ACHN (cell line): ENCODE measurements at regions not wholly inside any gene's neighbourhood (a gene's known extent, or its start where the extent isn't known, plus 50 kb on each side); places are given as distances from the start of the nearest gene placed in this dataset.
"Not testable (repeated sequence)": the region's sequence is repeated elsewhere in the genome, so short reads cannot be mapped to it uniquely, and the experiment has no call there.

Source experiments
- DNase-seq: peaks from one replicate; pipeline ENCODE4 v3.0.0-alpha.2; 2015
- in situ Hi-C: cut with HindIII; loops from 2 replicates; pipeline ENCODE4 v1.10.0; 2017; ENCODE audit warnings: low sequenced_read_pairs, low pct_ligation_motif_present, low pct_unique_long_range_greater_than_20kb

DNA sequence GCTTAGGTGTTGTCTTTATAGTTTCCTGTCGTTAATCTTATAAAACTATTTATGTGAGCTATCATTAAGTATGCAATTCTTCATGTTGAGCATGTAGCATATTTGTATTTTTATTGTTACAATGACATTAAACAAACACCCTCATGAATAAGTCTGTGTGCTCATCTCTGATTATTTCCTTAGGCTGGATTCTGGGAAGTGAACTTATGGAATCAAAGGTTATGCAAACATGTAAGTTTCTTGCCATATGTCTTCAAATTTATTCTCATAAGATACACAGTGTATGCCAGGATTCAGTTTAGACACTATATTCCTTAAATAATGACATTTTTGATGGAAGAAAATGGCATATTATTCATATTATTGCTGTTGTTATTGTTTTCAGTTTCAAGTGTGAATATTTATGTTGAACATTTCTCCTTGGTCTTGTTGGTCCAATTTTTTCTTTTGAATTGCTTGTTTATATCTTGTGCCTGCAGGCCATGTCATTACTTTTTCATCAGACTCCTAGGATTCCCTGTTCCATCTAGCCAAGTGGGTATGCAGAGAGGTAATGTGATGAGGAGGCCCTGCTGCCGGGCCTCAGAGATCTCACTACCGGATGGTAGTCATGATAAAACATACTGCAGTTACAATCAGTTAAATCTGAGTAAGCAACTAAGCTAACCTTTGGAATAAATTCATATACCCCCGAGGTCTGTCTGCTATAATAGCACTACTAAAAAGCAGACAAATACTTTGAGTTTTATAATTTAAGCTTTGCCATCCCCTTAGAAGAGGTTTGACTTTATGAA, 684.3 kb upstream of the SGO1 start:
- in situ Hi-C loops, result no loop called here
- no peak for DNase-seq

- in situ Hi-C loops, result no loop called here
- no peak for DNase-seq
Measured at GRCh38 chr3:20865803-20866202, 679.8 kb upstream of the SGO1 start.

- no peak for DNase-seq
- in situ Hi-C loops, result no loop called here
Measured at GRCh38 chr3:20861454-20861853, 675.4 kb upstream of the SGO1 start.

GRCh38 chr3:20857636-20858035, 671.6 kb upstream of the SGO1 start:
- DNase-seq, result no peak

DNA sequence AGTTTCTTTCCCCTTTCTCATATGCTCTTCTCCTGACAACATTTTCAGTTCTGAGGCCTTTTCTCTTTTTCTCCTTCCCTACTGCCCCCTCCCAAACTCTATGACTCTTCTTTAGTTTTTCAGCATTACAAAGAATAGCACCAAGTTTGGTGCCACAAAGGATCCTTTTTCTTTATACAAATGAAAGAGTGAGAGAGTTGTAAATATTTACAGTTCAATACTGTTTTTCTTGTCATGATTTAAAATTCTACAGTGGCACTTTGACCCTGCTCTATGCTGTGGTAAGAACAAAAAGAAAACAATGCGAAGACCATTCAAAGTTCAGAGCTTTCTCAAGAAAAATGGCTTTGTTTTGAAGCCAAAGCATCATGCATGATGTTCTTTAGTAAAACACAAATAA, 667.9 kb upstream of the SGO1 start:
- DNase-seq, result no peak
- in situ Hi-C loops, result no loop called here

More at GRCh38 chr3:20857636-20858035, 671.6 kb upstream of the SGO1 start:
- in situ Hi-C loops, result no loop called here

DNA sequence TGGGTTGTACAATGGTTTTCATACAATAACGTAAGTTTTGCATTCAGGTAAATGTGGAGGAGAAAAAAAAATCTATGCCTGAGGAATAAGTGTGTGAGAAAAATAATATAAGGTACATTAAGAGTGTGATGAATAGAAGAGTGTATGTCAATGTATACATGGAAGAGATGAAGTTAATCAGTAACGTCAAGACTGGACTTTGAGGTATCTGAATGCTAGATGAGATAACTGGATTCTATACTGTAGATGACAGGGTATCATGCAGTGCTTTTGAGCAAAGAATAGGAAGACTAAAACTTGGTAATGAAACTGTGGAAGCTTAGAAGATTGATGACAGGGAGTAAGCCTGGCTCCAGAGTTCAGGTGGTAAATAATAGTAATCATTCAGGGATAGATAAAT, 666.7 kb upstream of the SGO1 start:
- in situ Hi-C loops, result no loop called here
- DNase-seq, result no peak

- in situ Hi-C loops, result no loop called here
Measured at GRCh38 chr3:20849975-20850374, 664.0 kb upstream of the SGO1 start.

GRCh38 chr3:20846832-20847231, 660.8 kb upstream of the SGO1 start:
- in situ Hi-C loops, result no loop called here
- DNase-seq, result no peak

More at GRCh38 chr3:20849975-20850374, 664.0 kb upstream of the SGO1 start:
- no peak for DNase-seq

- DNase-seq, result no peak
- in situ Hi-C loops, result no loop called here
Measured at GRCh38 chr3:20846066-20846465, 660.1 kb upstream of the SGO1 start.

GRCh38 chr3:20844851-20845250, 658.8 kb upstream of the SGO1 start:
- no peak for DNase-seq
- in situ Hi-C loops, result no loop called here

DNA sequence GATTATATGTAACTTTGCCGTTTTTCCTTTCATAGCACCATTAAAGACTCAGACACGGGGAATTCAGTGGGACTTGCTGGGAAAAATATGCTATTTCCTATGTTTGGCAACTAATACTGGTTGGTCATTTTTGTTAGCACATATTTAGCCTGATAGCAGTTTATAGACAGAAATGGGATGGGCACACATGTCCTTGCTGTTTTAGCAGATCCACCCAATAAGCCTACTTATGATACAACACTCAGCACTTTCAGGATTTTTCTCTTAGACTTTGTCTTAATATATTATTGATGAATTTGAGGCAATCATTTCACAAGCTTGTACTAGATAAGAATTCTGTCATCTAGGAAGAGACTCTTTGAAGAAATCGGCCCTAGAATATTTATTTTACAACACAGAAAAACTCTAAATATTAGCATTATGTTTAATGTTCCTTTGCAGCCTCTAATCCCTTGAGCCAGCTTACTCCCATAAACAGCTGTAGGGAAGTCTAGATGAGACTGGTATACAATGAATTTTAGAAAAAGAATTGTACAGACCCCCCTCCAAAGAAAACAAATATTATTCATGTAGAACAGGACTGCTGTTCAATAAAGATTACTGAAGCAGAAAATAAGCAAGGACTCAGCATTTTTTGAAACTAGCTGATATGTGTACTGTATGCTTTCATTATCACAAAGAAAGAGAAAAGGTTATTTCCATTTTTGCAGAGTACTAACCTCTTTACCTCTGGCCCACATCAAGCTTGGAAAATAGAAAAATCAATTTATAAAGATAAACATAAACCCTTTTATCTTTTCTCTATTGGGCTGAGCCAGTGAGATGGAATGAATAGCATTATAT, 656.8 kb upstream of the SGO1 start:
- in situ Hi-C loops, result no loop called here
- DNase-seq, result no peak

- in situ Hi-C loops, result no loop called here
- DNase-seq, result no peak
Measured at GRCh38 chr3:20842002-20842401, 656.0 kb upstream of the SGO1 start.

GRCh38 chr3:20837676-20838302, 651.8 kb upstream of the SGO1 start:
- in situ Hi-C loops, result no loop called here

DNA sequence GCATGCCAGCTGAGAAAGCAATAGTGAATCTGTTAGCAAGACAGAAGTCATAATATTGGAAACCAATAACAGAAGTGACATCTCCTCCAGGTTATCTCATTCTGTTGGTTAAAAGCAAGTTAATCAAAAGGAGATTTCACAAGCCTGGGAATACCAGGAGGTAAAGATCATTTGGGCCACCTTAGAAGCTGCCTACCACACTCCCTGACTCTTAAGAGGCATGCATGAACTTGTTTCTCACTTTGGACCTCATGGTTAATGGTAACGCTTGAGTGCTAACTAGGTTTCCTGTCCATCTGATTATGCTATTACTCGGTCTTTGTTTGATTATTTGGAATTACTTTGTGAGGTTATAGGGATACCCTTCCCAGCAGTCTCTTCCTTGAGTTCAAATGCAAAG, 650.8 kb upstream of the SGO1 start:
- no peak for DNase-seq
- in situ Hi-C loops, result no loop called here

More at GRCh38 chr3:20837676-20838302, 651.8 kb upstream of the SGO1 start:
- no peak for DNase-seq

- no peak for DNase-seq
- in situ Hi-C loops, result no loop called here
Measured at GRCh38 chr3:20832963-20833362, 647.0 kb upstream of the SGO1 start.

GRCh38 chr3:20822251-20822650, 636.2 kb upstream of the SGO1 start:
- DNase-seq, result no peak
- in situ Hi-C loops, result no loop called here

DNA sequence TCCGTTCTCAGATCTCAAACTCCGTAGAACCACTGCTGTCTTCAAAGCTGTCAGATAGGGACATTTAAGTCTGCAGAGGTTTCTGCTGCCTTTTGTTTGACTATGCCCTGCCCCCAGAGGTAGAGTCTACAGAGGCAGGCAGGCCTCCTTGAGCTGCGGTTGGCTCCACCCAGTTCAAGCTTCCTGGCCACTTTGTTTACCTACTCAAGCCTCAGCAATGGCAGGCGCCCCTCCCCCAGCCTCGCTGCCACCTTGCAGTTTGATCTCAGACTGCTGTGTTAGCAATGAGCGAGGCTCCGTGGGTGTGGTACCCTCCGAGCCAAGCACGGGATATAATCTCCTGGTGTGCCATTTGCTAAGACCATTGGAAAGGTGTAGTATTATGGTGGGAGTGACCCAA, 634.9 kb upstream of the SGO1 start:
- in situ Hi-C loops, result not testable (repeated sequence)

DNA sequence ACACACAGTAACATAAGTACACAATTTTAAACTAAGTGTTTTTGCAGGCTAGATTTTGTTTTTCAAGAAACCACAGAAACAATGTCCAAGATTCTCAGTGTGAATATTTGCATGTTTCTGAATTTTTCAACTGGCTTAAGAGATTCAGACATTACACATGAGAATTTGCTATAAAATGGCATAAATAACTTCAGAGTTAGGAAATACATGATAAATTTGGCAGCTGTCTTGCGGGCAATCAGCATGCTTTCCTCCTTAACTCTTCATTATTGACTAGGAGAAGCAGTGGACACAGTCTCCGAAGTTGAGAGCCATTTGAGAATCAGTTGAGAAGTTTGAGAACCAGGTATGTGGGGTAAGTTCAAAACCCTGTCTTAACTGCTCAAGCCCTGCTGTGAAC, 625.6 kb upstream of the SGO1 start:
- DNase-seq, result no peak
- in situ Hi-C loops, result no loop called here

More for the DNA sequence above, 634.9 kb upstream of the SGO1 start:
- not testable (repeated sequence) for DNase-seq

DNA sequence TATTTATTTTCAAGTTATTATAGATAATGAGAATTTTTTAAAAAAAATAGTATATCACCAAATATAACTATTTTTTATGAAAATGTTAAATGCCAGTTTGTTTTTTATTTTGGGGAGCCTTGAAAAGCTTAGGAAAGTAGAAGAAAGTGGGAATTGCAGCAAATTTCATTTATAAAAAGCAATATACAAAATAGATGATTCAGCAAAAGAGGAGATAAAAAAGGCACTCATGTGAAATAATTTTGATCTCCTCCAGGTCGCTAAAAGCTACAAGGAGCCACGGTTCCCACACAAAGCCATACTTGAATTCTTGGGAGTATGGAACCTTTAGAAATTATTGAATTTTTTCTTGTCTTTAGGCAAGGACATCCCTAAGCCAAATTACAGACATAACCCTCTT, 625.0 kb upstream of the SGO1 start:
- no peak for DNase-seq
- in situ Hi-C loops, result no loop called here
